ENCODE measurements at regions not wholly inside any gene's neighbourhood (a gene's known extent, or its start where the extent isn't known, plus 50 kb on each side); places are given as distances from the start of the nearest gene placed in this dataset.
"Not testable (repeated sequence)": the region's sequence is repeated elsewhere in the genome, so short reads cannot be mapped to it uniquely, and the experiment has no call there.

DNA sequence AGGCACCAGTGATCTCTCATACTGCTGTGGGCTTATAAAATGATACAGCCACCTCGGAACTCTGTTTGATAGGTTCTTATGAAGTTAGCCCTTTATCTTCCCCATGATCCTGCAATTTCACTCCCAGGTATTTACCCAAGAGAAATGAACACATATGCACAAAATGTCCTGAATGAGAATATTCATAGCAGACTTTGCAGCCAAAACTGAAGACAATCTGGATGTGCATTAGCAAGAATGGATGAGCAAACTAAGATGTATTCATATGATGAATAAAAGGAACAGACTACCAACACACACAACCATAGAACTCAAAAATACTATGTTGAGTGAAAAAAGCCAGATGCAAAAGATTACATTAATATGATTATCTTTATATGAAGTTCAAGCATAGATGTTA lies 66.7 kb downstream of the KCNA5 start:
- H3K4me3 ChIP-seq (ENCODE audit: low read depth, low read length), result no peak overlapping the region
- no peak for TF ChIP-seq CTCF (IDR thresholded peaks at IDR 0.05; ENCODE audit: insufficient read depth, low read depth, low read length)
- DNase-seq (ENCODE audit: low read depth), result no peak

DNA sequence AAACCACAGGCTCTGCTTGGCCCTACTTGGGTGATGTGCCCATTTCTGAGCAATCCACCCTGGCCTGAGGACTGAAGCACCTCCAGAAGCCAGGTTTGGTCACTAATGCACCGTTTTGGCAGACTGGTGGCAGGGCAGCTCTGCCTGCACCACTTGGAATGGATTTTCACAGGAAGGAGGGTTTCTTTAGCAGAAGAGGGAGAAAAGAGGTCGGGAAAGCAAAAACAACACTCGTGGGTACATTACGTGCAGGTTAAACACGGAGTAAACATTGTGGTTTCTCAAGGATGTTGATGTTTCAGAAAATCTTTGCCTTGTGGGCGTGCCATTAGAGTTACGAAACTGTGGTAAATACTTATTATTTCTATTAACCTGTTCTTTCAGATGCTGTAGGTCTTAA lies 70.8 kb downstream of the KCNA5 start:
- H3K4me3 ChIP-seq (ENCODE audit: low read depth, low read length), result no peak overlapping the region
- peak; percentile 27 for DNase-seq (ENCODE audit: low read depth)
- TF ChIP-seq CTCF (IDR thresholded peaks at IDR 0.05; ENCODE audit: insufficient read depth, low read depth, low read length), result no peak

GRCh38 chr12:5121784-5122183 lies 78.1 kb downstream of the KCNA5 start:
- not testable (repeated sequence) for DNase-seq (ENCODE audit: low read depth); H3K4me3 ChIP-seq (ENCODE audit: low read depth, low read length)

- not testable (repeated sequence) for DNase-seq (ENCODE audit: low read depth)
- peak overlapping the region; percentile 41 for H3K4me3 ChIP-seq (ENCODE audit: low read depth, low read length)
Observed at GRCh38 chr12:5122256-5122831, 78.7 kb downstream of the KCNA5 start.

- no peak for TF ChIP-seq CTCF (IDR thresholded peaks at IDR 0.05; ENCODE audit: insufficient read depth, low read depth, low read length)
- no peak for DNase-seq (ENCODE audit: low read depth)
- H3K4me3 ChIP-seq (ENCODE audit: low read depth, low read length), result no peak overlapping the region
Observed at GRCh38 chr12:5123921-5124320, 80.2 kb downstream of the KCNA5 start.

DNA sequence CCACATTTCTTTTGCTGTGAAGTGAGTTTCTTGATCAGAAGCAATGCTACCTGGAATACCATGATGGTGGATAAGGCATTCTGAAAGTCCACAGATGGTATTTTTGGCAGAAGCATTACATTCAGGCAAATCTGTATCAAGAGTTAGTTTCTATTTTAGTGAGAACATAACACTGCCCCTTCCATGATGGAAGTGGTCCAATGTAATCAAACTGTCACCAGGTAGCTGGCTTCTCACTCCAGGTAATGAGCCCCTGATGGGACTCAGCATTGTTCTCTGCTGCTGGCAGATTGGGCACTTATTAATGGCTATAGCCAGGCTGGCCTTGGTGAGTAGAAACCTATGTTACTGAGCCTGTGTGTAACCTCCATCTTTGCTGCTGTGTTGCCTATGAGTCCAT lies 80.7 kb downstream of the KCNA5 start:
- H3K4me3 ChIP-seq (ENCODE audit: low read depth, low read length), result no peak overlapping the region
- TF ChIP-seq CTCF (IDR thresholded peaks at IDR 0.05; ENCODE audit: insufficient read depth, low read depth, low read length), result no peak
- no peak for DNase-seq (ENCODE audit: low read depth)

DNA sequence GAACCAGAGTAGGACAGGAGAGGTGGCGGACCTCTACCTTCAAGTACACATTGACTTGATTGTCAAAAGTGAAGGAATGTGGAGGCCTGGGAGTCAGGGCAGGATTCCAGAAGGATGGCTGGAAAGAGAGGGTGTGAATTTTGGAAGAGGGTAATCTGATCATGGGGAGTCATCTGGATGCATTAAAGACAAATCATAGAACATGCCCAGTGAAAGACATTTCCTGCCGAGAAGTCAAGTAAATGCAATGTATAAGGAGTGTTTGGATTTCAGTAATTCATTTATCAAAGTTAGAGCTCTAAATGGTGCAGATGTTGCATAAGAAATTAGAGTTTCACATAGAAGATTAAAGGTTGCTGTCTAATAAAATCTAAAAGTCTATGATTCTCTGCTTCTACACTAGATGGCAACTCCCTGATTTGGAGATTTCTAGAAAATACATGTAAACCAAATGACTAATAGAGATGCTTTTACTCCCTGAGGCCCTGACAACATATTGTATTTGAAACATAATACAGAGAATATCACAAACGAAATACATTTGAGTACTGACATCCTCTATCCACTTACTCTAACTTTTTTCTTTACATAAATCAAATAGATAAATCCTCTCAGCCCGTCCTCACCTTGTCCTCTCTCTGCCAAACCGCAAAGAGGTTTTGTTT lies 91.3 kb downstream of the KCNA5 start:
- no peak for TF ChIP-seq CTCF (IDR thresholded peaks at IDR 0.05; ENCODE audit: insufficient read depth, low read depth, low read length)
- no peak for DNase-seq (ENCODE audit: low read depth)
- no peak overlapping the region for H3K4me3 ChIP-seq (ENCODE audit: low read depth, low read length)

- DNase-seq (ENCODE audit: low read depth), result no peak
- TF ChIP-seq CTCF (IDR thresholded peaks at IDR 0.05; ENCODE audit: insufficient read depth, low read depth, low read length), result no peak
- H3K4me3 ChIP-seq (ENCODE audit: low read depth, low read length), result no peak overlapping the region
Observed at GRCh38 chr12:5138256-5138655, 94.6 kb downstream of the KCNA5 start.
